ENCODE measurements at regions not wholly inside any gene's neighbourhood (a gene's known extent, or its start where the extent isn't known, plus 50 kb on each side); places are given as distances from the start of the nearest gene placed in this dataset.

DNA sequence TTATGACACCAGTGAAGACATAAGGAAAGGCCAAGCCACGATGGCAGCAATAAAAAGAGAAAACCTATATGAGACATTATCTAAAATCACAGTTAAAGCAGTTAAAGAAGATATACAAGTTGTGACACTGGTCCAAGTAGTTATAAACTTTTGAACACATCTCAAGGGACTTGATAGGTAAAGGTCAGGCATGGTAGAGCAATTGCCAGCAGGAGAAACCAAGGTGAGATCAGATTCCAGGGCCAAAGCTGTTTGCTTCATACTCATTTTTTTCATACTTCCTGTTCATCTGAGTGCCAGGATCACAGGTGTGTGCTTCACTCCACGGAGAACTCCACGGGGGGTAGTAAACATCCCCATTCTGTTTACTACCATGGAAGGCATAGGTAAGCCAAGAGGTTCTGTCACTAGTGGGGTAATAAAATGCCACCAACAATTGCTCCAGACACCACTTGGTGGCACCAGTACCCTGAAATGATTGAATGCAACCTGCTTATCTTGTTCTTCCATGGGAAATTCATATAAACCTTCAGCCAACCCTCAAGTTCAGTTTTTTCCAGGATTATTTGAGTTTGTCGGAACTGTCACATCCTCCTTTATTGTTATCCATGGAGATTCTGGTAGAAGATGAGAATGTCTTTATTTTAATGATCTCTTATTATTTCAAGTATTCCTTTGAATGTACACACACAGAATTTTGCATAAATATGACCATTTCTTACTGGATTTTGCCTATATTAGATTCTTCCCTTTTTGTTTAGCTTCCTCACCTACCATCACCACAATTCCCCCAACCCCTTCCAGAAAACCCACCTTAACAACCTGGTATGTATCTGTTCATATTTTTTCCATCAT lies 59.2 kb upstream of the TSPAN8 start (continued):
- TF ChIP-seq, protein P1, sequence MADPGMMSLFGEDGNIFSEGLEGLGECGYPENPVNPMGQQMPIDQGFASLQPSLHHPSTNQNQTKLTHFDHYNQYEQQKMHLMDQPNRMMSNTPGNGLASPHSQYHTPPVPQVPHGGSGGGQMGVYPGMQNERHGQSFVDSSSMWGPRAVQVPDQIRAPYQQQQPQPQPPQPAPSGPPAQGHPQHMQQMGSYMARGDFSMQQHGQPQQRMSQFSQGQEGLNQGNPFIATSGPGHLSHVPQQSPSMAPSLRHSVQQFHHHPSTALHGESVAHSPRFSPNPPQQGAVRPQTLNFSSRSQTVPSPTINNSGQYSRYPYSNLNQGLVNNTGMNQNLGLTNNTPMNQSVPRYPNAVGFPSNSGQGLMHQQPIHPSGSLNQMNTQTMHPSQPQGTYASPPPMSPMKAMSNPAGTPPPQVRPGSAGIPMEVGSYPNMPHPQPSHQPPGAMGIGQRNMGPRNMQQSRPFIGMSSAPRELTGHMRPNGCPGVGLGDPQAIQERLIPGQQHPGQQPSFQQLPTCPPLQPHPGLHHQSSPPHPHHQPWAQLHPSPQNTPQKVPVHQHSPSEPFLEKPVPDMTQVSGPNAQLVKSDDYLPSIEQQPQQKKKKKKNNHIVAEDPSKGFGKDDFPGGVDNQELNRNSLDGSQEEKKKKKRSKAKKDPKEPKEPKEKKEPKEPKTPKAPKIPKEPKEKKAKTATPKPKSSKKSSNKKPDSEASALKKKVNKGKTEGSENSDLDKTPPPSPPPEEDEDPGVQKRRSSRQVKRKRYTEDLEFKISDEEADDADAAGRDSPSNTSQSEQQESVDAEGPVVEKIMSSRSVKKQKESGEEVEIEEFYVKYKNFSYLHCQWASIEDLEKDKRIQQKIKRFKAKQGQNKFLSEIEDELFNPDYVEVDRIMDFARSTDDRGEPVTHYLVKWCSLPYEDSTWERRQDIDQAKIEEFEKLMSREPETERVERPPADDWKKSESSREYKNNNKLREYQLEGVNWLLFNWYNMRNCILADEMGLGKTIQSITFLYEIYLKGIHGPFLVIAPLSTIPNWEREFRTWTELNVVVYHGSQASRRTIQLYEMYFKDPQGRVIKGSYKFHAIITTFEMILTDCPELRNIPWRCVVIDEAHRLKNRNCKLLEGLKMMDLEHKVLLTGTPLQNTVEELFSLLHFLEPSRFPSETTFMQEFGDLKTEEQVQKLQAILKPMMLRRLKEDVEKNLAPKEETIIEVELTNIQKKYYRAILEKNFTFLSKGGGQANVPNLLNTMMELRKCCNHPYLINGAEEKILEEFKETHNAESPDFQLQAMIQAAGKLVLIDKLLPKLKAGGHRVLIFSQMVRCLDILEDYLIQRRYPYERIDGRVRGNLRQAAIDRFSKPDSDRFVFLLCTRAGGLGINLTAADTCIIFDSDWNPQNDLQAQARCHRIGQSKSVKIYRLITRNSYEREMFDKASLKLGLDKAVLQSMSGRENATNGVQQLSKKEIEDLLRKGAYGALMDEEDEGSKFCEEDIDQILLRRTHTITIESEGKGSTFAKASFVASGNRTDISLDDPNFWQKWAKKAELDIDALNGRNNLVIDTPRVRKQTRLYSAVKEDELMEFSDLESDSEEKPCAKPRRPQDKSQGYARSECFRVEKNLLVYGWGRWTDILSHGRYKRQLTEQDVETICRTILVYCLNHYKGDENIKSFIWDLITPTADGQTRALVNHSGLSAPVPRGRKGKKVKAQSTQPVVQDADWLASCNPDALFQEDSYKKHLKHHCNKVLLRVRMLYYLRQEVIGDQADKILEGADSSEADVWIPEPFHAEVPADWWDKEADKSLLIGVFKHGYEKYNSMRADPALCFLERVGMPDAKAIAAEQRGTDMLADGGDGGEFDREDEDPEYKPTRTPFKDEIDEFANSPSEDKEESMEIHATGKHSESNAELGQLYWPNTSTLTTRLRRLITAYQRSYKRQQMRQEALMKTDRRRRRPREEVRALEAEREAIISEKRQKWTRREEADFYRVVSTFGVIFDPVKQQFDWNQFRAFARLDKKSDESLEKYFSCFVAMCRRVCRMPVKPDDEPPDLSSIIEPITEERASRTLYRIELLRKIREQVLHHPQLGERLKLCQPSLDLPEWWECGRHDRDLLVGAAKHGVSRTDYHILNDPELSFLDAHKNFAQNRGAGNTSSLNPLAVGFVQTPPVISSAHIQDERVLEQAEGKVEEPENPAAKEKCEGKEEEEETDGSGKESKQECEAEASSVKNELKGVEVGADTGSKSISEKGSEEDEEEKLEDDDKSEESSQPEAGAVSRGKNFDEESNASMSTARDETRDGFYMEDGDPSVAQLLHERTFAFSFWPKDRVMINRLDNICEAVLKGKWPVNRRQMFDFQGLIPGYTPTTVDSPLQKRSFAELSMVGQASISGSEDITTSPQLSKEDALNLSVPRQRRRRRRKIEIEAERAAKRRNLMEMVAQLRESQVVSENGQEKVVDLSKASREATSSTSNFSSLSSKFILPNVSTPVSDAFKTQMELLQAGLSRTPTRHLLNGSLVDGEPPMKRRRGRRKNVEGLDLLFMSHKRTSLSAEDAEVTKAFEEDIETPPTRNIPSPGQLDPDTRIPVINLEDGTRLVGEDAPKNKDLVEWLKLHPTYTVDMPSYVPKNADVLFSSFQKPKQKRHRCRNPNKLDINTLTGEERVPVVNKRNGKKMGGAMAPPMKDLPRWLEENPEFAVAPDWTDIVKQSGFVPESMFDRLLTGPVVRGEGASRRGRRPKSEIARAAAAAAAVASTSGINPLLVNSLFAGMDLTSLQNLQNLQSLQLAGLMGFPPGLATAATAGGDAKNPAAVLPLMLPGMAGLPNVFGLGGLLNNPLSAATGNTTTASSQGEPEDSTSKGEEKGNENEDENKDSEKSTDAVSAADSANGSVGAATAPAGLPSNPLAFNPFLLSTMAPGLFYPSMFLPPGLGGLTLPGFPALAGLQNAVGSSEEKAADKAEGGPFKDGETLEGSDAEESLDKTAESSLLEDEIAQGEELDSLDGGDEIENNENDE (IDR thresholded peaks at IDR 0.05; ENCODE audit: low read depth, low read length), result no peak
- no peak for TF ChIP-seq ZNF778 (CRISPR knock-in tag; IDR thresholded peaks at IDR 0.05)
